A549 (cell line): ENCODE measurements at regions not wholly inside any gene's neighbourhood (a gene's known extent, or its start where the extent isn't known, plus 50 kb on each side); places are given as distances from the start of the nearest gene placed in this dataset.

Experiments
- ATAC-seq, 2 experiments: fragments of 200-7000 bp in 1 of 2; fragments of >200 bp in 1 of 2; cut with Nextera tagmentation in 1 of 2; cut with Tn5 transposase in 1 of 2; 3 replicates each; pipeline versions ENCODE4 v1.8.0 to v1.9.1; 2018 to 2020; ENCODE audit warnings: mild to moderate bottlenecking in 1 of 2, moderate library complexity in 1 of 2
- CTCF ChIA-PET: fragments of 300-600 bp; sonication (Branson Sonifier 250); formaldehyde crosslinking; extraction: SDS; loops from one replicate; lab custom pipeline; 2021; ENCODE audit warnings: antibody characterized with exemption, inconsistent platforms; lab: Yijun Ruan, JAX
- POLR2A ChIA-PET: fragments of 350-600 bp; formaldehyde crosslinking; extraction: SDS; loops from one replicate; lab custom pipeline; 2021; ENCODE audit warnings: antibody characterized with exemption, inconsistent platforms; lab: Yijun Ruan, JAX
- DNase-seq, 2 experiments: peaks; one replicate each; pipeline versions ENCODE4 v3.0.0 to v3.0.0-alpha.2; 2011 to 2016; ENCODE audit warnings: low read depth in 1 of 2, low spot score in 1 of 2
- FAIRE-seq: peaks from 2 replicates; lab custom pipeline; 2011; peaks lifted over from hg19 to GRCh38; lab: Jason Lieb, UNC
- H3K27ac ChIP-seq, 2 experiments: fragments of >200 bp; sonication (Bioruptor Twin); formaldehyde crosslinking; 3 replicates each; pipeline ENCODE4 v1.5.1; 2016 to 2017
- H3K4me1 ChIP-seq: fragments of >200 bp; sonication (Bioruptor Twin); formaldehyde crosslinking; 3 replicates; pipeline ENCODE4 v1.6.1; 2016
- H3K4me2 ChIP-seq: fragments of >200 bp; sonication (Bioruptor Twin); formaldehyde crosslinking; 3 replicates; pipeline ENCODE4 v1.6.1; 2016
- H3K4me3 ChIP-seq: fragments of >200 bp; sonication (Bioruptor Twin); formaldehyde crosslinking; 3 replicates; pipeline ENCODE4 v1.5.1; 2016
- H3K9me3 ChIP-seq: fragments of >200 bp; sonication (Bioruptor Twin); formaldehyde crosslinking; 3 replicates; pipeline ENCODE4 v1.6.1; 2016
- CBX8 ChIP-seq: fragments of 200-600 bp; sonication (generic); IDR thresholded peaks from 2 replicates; pipeline ENCODE4 v1.6.1; 2016
- CHD2 ChIP-seq: fragments of 150-350 bp; IDR thresholded peaks from 2 replicates; pipeline ENCODE4 v1.6.1; 2014; ENCODE audit warnings: low read length; ENCODE audit not compliant: partially characterized antibody
- EHF ChIP-seq: fragments of 250-450 bp; sonication (Bioruptor Pico); IDR thresholded peaks from 2 replicates; pipeline ENCODE4 v1.5.0; 2020; ENCODE audit warnings: mild to moderate bottlenecking
- EHMT2 ChIP-seq: fragments of 200-600 bp; sonication (generic); IDR thresholded peaks from 2 replicates; pipeline ENCODE4 v1.6.1; 2016; ENCODE audit warnings: antibody characterized with exemption, low read depth, mild to moderate bottlenecking, moderate library complexity
- HMGXB4 ChIP-seq: fragments of 250-450 bp; sonication (Bioruptor Pico); IDR thresholded peaks from 2 replicates; pipeline ENCODE4 v1.5.0; 2021; ENCODE audit warnings: mild to moderate bottlenecking, moderate library complexity, borderline replicate concordance
- HOXB5 ChIP-seq: fragments of 250-450 bp; sonication (Bioruptor Pico); IDR thresholded peaks from 2 replicates; pipeline ENCODE4 v1.5.0; 2020; ENCODE audit warnings: mild to moderate bottlenecking, moderate library complexity
- JUNB ChIP-seq: fragments of >200 bp; sonication (Bioruptor Twin); formaldehyde crosslinking; IDR thresholded peaks from 2 replicates; pipeline ENCODE4 v1.6.1; 2016
- KDM1A ChIP-seq: fragments of 200-600 bp; sonication (generic); IDR thresholded peaks from 2 replicates; pipeline ENCODE4 v1.6.1; 2016; ENCODE audit warnings: low read depth, mild to moderate bottlenecking
- MAFK ChIP-seq: fragments of 450-650 bp; IDR thresholded peaks from 2 replicates; pipeline ENCODE4 v1.6.1; 2014; ENCODE audit not compliant: partially characterized antibody
- MAX ChIP-seq: IDR thresholded peaks from 2 replicates; pipeline ENCODE4 v1.6.1; 2012
- MYC ChIP-seq: IDR thresholded peaks from 2 replicates; pipeline ENCODE4 v1.6.1; 2012; ENCODE audit warnings: mild to moderate bottlenecking, inconsistent platforms, low read length, improper control_type of control experiment, borderline replicate concordance
- NPAS2 ChIP-seq: fragments of 250-450 bp; sonication (Bioruptor Pico); IDR thresholded peaks from 2 replicates; pipeline ENCODE4 v1.8.0; 2022; ENCODE audit warnings: mild to moderate bottlenecking, moderate library complexity, borderline replicate concordance
- PHF8 ChIP-seq: fragments of 200-600 bp; sonication (generic); IDR thresholded peaks from 2 replicates; pipeline ENCODE4 v1.6.1; 2016; ENCODE audit warnings: low read depth, mild to moderate bottlenecking, antibody characterized with exemption, moderate library complexity, borderline replicate concordance
- RFX5 ChIP-seq: fragments of 450-650 bp; IDR thresholded peaks from 2 replicates; pipeline ENCODE4 v1.7.1; 2014; ENCODE audit warnings: antibody characterized with exemption, mild to moderate bottlenecking, moderate library complexity
- TFCP2L1 ChIP-seq: fragments of 250-450 bp; sonication (Bioruptor Pico); IDR thresholded peaks from 2 replicates; pipeline ENCODE4 v1.5.0; 2021; ENCODE audit warnings: mild to moderate bottlenecking
- ZC3H11A ChIP-seq: fragments of 450-650 bp; IDR thresholded peaks from 2 replicates; pipeline ENCODE4 v1.6.1; 2014; ENCODE audit warnings: antibody characterized with exemption, mild to moderate bottlenecking
- ZFP36 ChIP-seq: fragments of 450-650 bp; IDR thresholded peaks from 2 replicates; pipeline ENCODE4 v1.6.1; 2014; ENCODE audit warnings: borderline replicate concordance; ENCODE audit not compliant: partially characterized antibody
- WGBS: methylation state at CpG from one replicate; pipeline ENCODE4 v1.1.6; 2017; ENCODE audit errors: missing lambda C conversion rate; 5-methylcytosine and 5-hydroxymethylcytosine counted together
- TF ChIP-seq, protein P1 (sequence below): IDR thresholded peaks from 2 replicates; pipeline ENCODE4 v1.6.1; 2012; ENCODE audit warnings: low read depth, borderline replicate concordance
- TF ChIP-seq, protein P2 (sequence below): fragments of 200-600 bp; sonication (generic); IDR thresholded peaks from 2 replicates; pipeline ENCODE4 v1.6.1; 2016; ENCODE audit warnings: antibody characterized with exemption, mild to moderate bottlenecking, moderate library complexity
- TF ChIP-seq, protein P3 (sequence below): fragments of >200 bp; sonication (Bioruptor Twin); formaldehyde crosslinking; IDR thresholded peaks from 2 replicates; pipeline ENCODE4 v1.6.1; 2016

DNA sequence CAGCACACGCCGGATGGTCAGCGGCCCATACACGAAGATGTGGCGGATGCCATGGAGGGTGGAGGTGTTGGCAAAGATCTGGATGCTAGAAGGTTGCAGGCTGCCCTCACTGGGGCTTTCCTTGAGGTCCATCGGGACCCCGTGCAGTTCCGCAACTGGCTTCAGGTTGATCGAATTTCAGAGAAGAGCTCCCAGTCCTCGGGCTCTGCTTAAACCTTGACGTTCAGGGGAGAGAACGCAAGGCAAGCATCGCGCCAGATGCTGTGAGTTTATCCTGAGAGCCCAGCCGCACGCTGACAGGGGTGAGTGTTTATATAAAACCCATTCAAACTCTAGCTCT is 98.7 kb upstream of the CCL2 start (continued):
- TF ChIP-seq HMGXB4 (CRISPR knock-in tag) (no peak), TFCP2L1 (CRISPR knock-in tag) (no peak)
- TF ChIP-seq, protein P1, sequence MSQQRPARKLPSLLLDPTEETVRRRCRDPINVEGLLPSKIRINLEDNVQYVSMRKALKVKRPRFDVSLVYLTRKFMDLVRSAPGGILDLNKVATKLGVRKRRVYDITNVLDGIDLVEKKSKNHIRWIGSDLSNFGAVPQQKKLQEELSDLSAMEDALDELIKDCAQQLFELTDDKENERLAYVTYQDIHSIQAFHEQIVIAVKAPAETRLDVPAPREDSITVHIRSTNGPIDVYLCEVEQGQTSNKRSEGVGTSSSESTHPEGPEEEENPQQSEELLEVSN: no peak

GRCh38 chr17:34156741-34157589 is 98.1 kb upstream of the CCL2 start:
- DNase-seq (no peak), FAIRE-seq (no peak), ATAC-seq (no peak)
- no peak overlapping the region for H3K4me2 ChIP-seq
- H3K27ac ChIP-seq: no peak overlapping the region
- ChIA-PET CTCF (interaction anchor here (0.8 to 3.3 kb wide), 3 partner anchors 12 to 210 kb away, joined by 3 to 17 read pairs (median 14); no protein-coding TSS in a partner anchor), POLR2A (no interaction called here)
- WGBS: 54% methylated on average over 39 of the region's 42 CpGs
- no peak overlapping the region for H3K4me3 ChIP-seq
- no peaks in the 10 kb centered on the region for H3K4me1 ChIP-seq
- H3K9me3 ChIP-seq: no peaks in the 10 kb centered on the region
- TF ChIP-seq MAX: no peak
- TF ChIP-seq RFX5: no peak
- TF ChIP-seq, protein P1: no peak
- no peak for TF ChIP-seq HOXB5 (CRISPR knock-in tag)
- TF ChIP-seq ZC3H11A: no peak
- no peak for TF ChIP-seq EHF (CRISPR knock-in tag)
- TF ChIP-seq EHMT2: no peak
- no peak for TF ChIP-seq CHD2
- TF ChIP-seq CBX8: no peak

GRCh38 chr17:34161690-34162089 is 93.4 kb upstream of the CCL2 start:
- Histone ChIP-seq H3K4me1 (no peaks in the 10 kb centered on the region), H3K27ac (no peak overlapping the region), H3K4me3 (no peak overlapping the region), H3K4me2 (no peak overlapping the region), H3K9me3 (no peaks in the 10 kb centered on the region)
- DNase-seq (no peak), ATAC-seq (no peak), FAIRE-seq (no peak)
- TF ChIP-seq JUNB (no peak), MAFK (peak; percentile 95)
- ChIA-PET CTCF (interaction anchor here (0.7 to 6.8 kb wide), 5 partner anchors 10 to 383 kb away, joined by 4 to 42 read pairs (median 6); no protein-coding TSS in a partner anchor), POLR2A (no interaction called here)
- WGBS: 47% methylated on average over 4 of the region's 4 CpGs

GRCh38 chr17:34163123-34163522 is 92.0 kb upstream of the CCL2 start:
- Histone ChIP-seq H3K9me3 (no peaks in the 10 kb centered on the region), H3K4me3 (no peak overlapping the region), H3K4me1 (no peaks in the 10 kb centered on the region), H3K4me2 (peak overlapping the region; percentile 2; the same call in 1 of the 3 replicates), H3K27ac (no peak overlapping the region)
- 5% methylated on average over 5 of the region's 5 CpGs for WGBS
- ChIA-PET CTCF (interaction anchor here (1.1 to 6.8 kb wide), 5 partner anchors 8 to 384 kb away, joined by 3 to 42 read pairs (median 6); no protein-coding TSS in a partner anchor), POLR2A (no interaction called here)
- 0 out of 6 replicates have a peak, but pooled peaks of 1 of the 2 experiments have one; percentile 40 for ATAC-seq
- FAIRE-seq: no peak
- DNase-seq: no peak
- TF ChIP-seq HMGXB4 (CRISPR knock-in tag): no peak
- no peak for TF ChIP-seq ZFP36
- TF ChIP-seq, protein P2, sequence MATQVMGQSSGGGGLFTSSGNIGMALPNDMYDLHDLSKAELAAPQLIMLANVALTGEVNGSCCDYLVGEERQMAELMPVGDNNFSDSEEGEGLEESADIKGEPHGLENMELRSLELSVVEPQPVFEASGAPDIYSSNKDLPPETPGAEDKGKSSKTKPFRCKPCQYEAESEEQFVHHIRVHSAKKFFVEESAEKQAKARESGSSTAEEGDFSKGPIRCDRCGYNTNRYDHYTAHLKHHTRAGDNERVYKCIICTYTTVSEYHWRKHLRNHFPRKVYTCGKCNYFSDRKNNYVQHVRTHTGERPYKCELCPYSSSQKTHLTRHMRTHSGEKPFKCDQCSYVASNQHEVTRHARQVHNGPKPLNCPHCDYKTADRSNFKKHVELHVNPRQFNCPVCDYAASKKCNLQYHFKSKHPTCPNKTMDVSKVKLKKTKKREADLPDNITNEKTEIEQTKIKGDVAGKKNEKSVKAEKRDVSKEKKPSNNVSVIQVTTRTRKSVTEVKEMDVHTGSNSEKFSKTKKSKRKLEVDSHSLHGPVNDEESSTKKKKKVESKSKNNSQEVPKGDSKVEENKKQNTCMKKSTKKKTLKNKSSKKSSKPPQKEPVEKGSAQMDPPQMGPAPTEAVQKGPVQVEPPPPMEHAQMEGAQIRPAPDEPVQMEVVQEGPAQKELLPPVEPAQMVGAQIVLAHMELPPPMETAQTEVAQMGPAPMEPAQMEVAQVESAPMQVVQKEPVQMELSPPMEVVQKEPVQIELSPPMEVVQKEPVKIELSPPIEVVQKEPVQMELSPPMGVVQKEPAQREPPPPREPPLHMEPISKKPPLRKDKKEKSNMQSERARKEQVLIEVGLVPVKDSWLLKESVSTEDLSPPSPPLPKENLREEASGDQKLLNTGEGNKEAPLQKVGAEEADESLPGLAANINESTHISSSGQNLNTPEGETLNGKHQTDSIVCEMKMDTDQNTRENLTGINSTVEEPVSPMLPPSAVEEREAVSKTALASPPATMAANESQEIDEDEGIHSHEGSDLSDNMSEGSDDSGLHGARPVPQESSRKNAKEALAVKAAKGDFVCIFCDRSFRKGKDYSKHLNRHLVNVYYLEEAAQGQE: no peak
- no peak for TF ChIP-seq KDM1A
- TF ChIP-seq PHF8: no peak
- no peak for TF ChIP-seq NPAS2 (CRISPR knock-in tag)
- TF ChIP-seq MYC: no peak
- TF ChIP-seq, protein P3, sequence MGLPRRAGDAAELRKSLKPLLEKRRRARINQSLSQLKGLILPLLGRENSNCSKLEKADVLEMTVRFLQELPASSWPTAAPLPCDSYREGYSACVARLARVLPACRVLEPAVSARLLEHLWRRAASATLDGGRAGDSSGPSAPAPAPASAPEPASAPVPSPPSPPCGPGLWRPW: no peak
